ENCODE measurements at regions not wholly inside any gene's neighbourhood (a gene's known extent, or its start where the extent isn't known, plus 50 kb on each side); places are given as distances from the start of the nearest gene placed in this dataset.

- TF ChIP-seq EZH2 (IDR thresholded peaks at IDR 0.05; ENCODE audit: low read length) (no peak), CTCF (optimal IDR thresholded peaks at IDR 0.05 in 1 of 3, IDR thresholded peaks at IDR 0.05 in 1 of 3, conservative IDR thresholded peaks at IDR 0.05 in 1 of 3; ENCODE audit: extremely low read depth in 1 of 3, insufficient read depth in 2 of 3, low read length in 3 of 3) (no peak)
- H3K9ac ChIP-seq (ENCODE audit: control insufficient read depth, extremely low read depth, insufficient read depth, low read length) = no peak overlapping the region
- H3K4me1 ChIP-seq (ENCODE audit: control insufficient read depth, extremely low read depth, insufficient read depth, low read length) = no peaks in the 10 kb centered on the region
- no peaks in the 10 kb centered on the region for H3K27me3 ChIP-seq (ENCODE audit: control insufficient read depth, extremely low read depth, insufficient read depth, low read length)
- no peaks in the 10 kb centered on the region for H3K9me3 ChIP-seq (ENCODE audit: control insufficient read depth, low read depth, low read length)
- FAIRE-seq = no peak
- H3K79me2 ChIP-seq (ENCODE audit: control insufficient read depth, insufficient read depth, low read length) = no peaks in the 10 kb centered on the region
- no peak for DNase-seq (ENCODE audit: low read depth, low spot score)
- no peak overlapping the region for H3K4me2 ChIP-seq (ENCODE audit: control insufficient read depth, extremely low read depth, insufficient read depth, low read depth, low read length)
- no peaks in the 10 kb centered on the region for H3K36me3 ChIP-seq (ENCODE audit: control insufficient read depth in 2 of 2, extremely low read depth in 1 of 2, insufficient read depth in 2 of 2, low read length in 2 of 2)
- H2AFZ ChIP-seq (ENCODE audit: control insufficient read depth, low read length) = no peak overlapping the region
- dilution Hi-C loops (cut with MboI; ENCODE audit: extremely low pct_ligation_motif_present, low sequenced_read_pairs) = no loop called here
- H3K27ac ChIP-seq (ENCODE audit: control insufficient read depth, insufficient read depth, low read length) = no peak overlapping the region
- no peak overlapping the region for H3K4me3 ChIP-seq (ENCODE audit: control insufficient read depth in 2 of 3, extremely low read depth in 1 of 3, insufficient read depth in 2 of 3, low read depth in 1 of 3, low read length in 3 of 3)
- no peaks in the 10 kb centered on the region for H3K9me1 ChIP-seq (ENCODE audit: control insufficient read depth, extremely low read depth, insufficient read depth, low read length)
- H4K20me1 ChIP-seq (ENCODE audit: control insufficient read depth, extremely low read depth, insufficient read depth, low read length) = no peaks in the 10 kb centered on the region
These were observed 1248.4 kb downstream of the NSUN3 start for GRCh38 chr3:95311272-95311671.

- dilution Hi-C loops (cut with MboI; ENCODE audit: extremely low pct_ligation_motif_present, low sequenced_read_pairs) = no loop called here
- Histone ChIP-seq H3K4me1 (ENCODE audit: control insufficient read depth, extremely low read depth, insufficient read depth, low read length) (no peaks in the 10 kb centered on the region), H3K27me3 (ENCODE audit: control insufficient read depth, extremely low read depth, insufficient read depth, low read length) (no peaks in the 10 kb centered on the region), H3K9me3 (ENCODE audit: control insufficient read depth, low read depth, low read length) (no peaks in the 10 kb centered on the region), H3K4me3 (ENCODE audit: control insufficient read depth in 2 of 3, extremely low read depth in 1 of 3, insufficient read depth in 2 of 3, low read depth in 1 of 3, low read length in 3 of 3) (no peak overlapping the region), H2AFZ (ENCODE audit: control insufficient read depth, low read length) (no peak overlapping the region), H3K9me1 (ENCODE audit: control insufficient read depth, extremely low read depth, insufficient read depth, low read length) (no peaks in the 10 kb centered on the region), H3K27ac (ENCODE audit: control insufficient read depth, insufficient read depth, low read length) (no peak overlapping the region), H4K20me1 (ENCODE audit: control insufficient read depth, extremely low read depth, insufficient read depth, low read length) (no peaks in the 10 kb centered on the region), H3K9ac (ENCODE audit: control insufficient read depth, extremely low read depth, insufficient read depth, low read length) (no peak overlapping the region), H3K79me2 (ENCODE audit: control insufficient read depth, insufficient read depth, low read length) (no peaks in the 10 kb centered on the region), H3K4me2 (ENCODE audit: control insufficient read depth, extremely low read depth, insufficient read depth, low read depth, low read length) (no peak overlapping the region), H3K36me3 (ENCODE audit: control insufficient read depth in 2 of 2, extremely low read depth in 1 of 2, insufficient read depth in 2 of 2, low read length in 2 of 2) (no peaks in the 10 kb centered on the region)
- TF ChIP-seq CTCF (optimal IDR thresholded peaks at IDR 0.05 in 1 of 3, IDR thresholded peaks at IDR 0.05 in 1 of 3, conservative IDR thresholded peaks at IDR 0.05 in 1 of 3; ENCODE audit: extremely low read depth in 1 of 3, insufficient read depth in 2 of 3, low read length in 3 of 3) = no peak
- no peak for TF ChIP-seq EZH2 (IDR thresholded peaks at IDR 0.05; ENCODE audit: low read length)
- DNase-seq (ENCODE audit: low read depth, low spot score) (no peak), FAIRE-seq (no peak)
These were observed 1249.8 kb downstream of the NSUN3 start for GRCh38 chr3:95312650-95313049.

Data from keratinocyte (primary cell).